ENCODE measurements at regions not wholly inside any gene's neighbourhood (a gene's known extent, or its start where the extent isn't known, plus 50 kb on each side); places are given as distances from the start of the nearest gene placed in this dataset.

- intact Hi-C loops (cut with DNase I), result no loop called here
- H3K9me3 ChIP-seq, result no peaks in the 10 kb centered on the region
- TF ChIP-seq CTCF (IDR thresholded peaks at IDR 0.05), result no peak
- TF ChIP-seq POLR2A (IDR thresholded peaks at IDR 0.05), result no peak
- no peak overlapping the region for H3K27ac ChIP-seq
- no peak for DNase-seq
- H3K4me1 ChIP-seq, result peaks cover 0 to 18% (median 11%) of the 10 kb centered on the region in 3 donors
- 90 to 100% methylated on average over 1 to 2 of the region's 3 CpGs for WGBS, 2 donors
- H3K4me3 ChIP-seq, result no peak overlapping the region
- H3K36me3 ChIP-seq, result no peaks in the 10 kb centered on the region
- H3K27me3 ChIP-seq, result no peaks in the 10 kb centered on the region
Observed at GRCh38 chr21:38621132-38621531, 122.9 kb upstream of the ERG start.

GRCh38 chr21:38622081-38622826 is 124.0 kb upstream of the ERG start:
- no peaks in the 10 kb centered on the region for H3K9me3 ChIP-seq
- H3K4me3 ChIP-seq, result no peak overlapping the region
- H3K4me1 ChIP-seq, result peaks cover 0 to 18% (median 11%) of the 10 kb centered on the region in 3 donors
- H3K36me3 ChIP-seq, result no peaks in the 10 kb centered on the region
- no peaks in the 10 kb centered on the region for H3K27me3 ChIP-seq
- TF ChIP-seq POLR2A (IDR thresholded peaks at IDR 0.05) (no peak), CTCF (IDR thresholded peaks at IDR 0.05) (no peak)
- 89 to 95% methylated on average over 11 to 12 of the region's 12 CpGs for WGBS, 2 donors
- no peak overlapping the region for H3K27ac ChIP-seq
- intact Hi-C loops (cut with DNase I), result no loop called here
- no peak for DNase-seq

- intact Hi-C loops (cut with DNase I), result no loop called here
- Histone ChIP-seq H3K27ac (no peak overlapping the region), H3K9me3 (no peaks in the 10 kb centered on the region), H3K4me3 (no peak overlapping the region), H3K4me1 (peaks cover 0 to 18% (median 11%) of the 10 kb centered on the region in 3 donors), H3K36me3 (no peaks in the 10 kb centered on the region), H3K27me3 (no peaks in the 10 kb centered on the region)
- TF ChIP-seq CTCF (IDR thresholded peaks at IDR 0.05), result no peak
- TF ChIP-seq POLR2A (IDR thresholded peaks at IDR 0.05), result no peak
- 47% methylated on average over 2 of the region's 2 CpGs for WGBS, 2 donors
- DNase-seq, result no peak
Observed at GRCh38 chr21:38622827-38623209, 124.5 kb upstream of the ERG start.

GRCh38 chr21:38623552-38623951 is 125.3 kb upstream of the ERG start:
- no peaks in the 10 kb centered on the region for H3K36me3 ChIP-seq
- WGBS, 2 donors, result 80 to 92% methylated on average over 2 to 3 of the region's 4 CpGs

More at GRCh38 chr21:38623552-38623951, 125.3 kb upstream of the ERG start:
- Histone ChIP-seq H3K9me3 (no peaks in the 10 kb centered on the region), H3K27me3 (no peaks in the 10 kb centered on the region), H3K4me3 (no peak overlapping the region), H3K27ac (no peak overlapping the region), H3K4me1 (peaks cover 0 to 18% (median 11%) of the 10 kb centered on the region in 3 donors)
- intact Hi-C loops (cut with DNase I), result no loop called here
- TF ChIP-seq CTCF (IDR thresholded peaks at IDR 0.05), result no peak
- no peak for TF ChIP-seq POLR2A (IDR thresholded peaks at IDR 0.05)
- DNase-seq, result no peak
